ENCODE measurements at regions not wholly inside any gene's neighbourhood (a gene's known extent, or its start where the extent isn't known, plus 50 kb on each side); places are given as distances from the start of the nearest gene placed in this dataset.

DNA sequence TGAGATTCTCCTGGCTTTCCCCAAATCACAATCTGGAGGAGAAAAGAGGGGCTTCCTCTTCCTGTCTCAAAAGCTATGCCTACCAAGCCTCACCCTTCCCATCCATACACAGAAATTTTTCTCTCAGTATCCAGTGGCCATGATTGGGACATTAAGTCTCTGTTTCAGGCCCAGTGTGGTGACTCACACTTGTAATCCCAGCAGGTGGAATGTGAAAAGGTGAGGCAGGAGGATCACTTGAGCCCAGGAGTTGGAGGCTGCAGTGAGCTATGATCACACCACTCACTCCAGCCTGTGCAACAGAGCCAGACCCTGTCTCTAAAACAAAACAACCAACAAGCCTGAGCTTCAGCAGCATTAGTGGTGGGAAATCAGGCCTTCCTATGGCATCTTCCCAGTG is 210.0 kb downstream of the OGFRL1 start:
- ChIA-PET CTCF (interaction anchor here (1.1 kb wide), 1 partner anchor 50 kb away, joined by 3 read pairs; no protein-coding TSS in a partner anchor), POLR2A (no interaction called here)
- TF ChIP-seq LEF1 (IDR thresholded peaks at IDR 0.05; ENCODE audit: borderline replicate concordance) (no peak), BHLHE40 (IDR thresholded peaks at IDR 0.05; ENCODE audit: borderline replicate concordance) (no peak), FOXK2 (IDR thresholded peaks at IDR 0.05) (no peak), CTBP1 (IDR thresholded peaks at IDR 0.05; ENCODE audit: borderline replicate concordance) (no peak), HDGF (IDR thresholded peaks at IDR 0.05; ENCODE audit: borderline replicate concordance) (no peak), ZNF384 (IDR thresholded peaks at IDR 0.05) (no peak), ARNT (IDR thresholded peaks at IDR 0.05) (no peak), NFRKB (IDR thresholded peaks at IDR 0.05) (no peak), TARDBP (IDR thresholded peaks at IDR 0.05) (no peak), ELF4 (IDR thresholded peaks at IDR 0.05) (no peak), SP1 (IDR thresholded peaks at IDR 0.05) (no peak), L3MBTL2 (conservative IDR thresholded peaks at IDR 0.05) (no peak), SUZ12 (IDR thresholded peaks at IDR 0.05) (no peak), FOXM1 (IDR thresholded peaks at IDR 0.05; ENCODE audit: borderline replicate concordance) (no peak), FOXA1 (IDR thresholded peaks at IDR 0.05) (no peak)
- TF ChIP-seq, protein P1, sequence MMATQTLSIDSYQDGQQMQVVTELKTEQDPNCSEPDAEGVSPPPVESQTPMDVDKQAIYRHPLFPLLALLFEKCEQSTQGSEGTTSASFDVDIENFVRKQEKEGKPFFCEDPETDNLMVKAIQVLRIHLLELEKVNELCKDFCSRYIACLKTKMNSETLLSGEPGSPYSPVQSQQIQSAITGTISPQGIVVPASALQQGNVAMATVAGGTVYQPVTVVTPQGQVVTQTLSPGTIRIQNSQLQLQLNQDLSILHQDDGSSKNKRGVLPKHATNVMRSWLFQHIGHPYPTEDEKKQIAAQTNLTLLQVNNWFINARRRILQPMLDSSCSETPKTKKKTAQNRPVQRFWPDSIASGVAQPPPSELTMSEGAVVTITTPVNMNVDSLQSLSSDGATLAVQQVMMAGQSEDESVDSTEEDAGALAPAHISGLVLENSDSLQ (IDR thresholded peaks at IDR 0.05), result no peak
- no peak for DNase-seq (ENCODE audit: extremely low spot score)

DNA sequence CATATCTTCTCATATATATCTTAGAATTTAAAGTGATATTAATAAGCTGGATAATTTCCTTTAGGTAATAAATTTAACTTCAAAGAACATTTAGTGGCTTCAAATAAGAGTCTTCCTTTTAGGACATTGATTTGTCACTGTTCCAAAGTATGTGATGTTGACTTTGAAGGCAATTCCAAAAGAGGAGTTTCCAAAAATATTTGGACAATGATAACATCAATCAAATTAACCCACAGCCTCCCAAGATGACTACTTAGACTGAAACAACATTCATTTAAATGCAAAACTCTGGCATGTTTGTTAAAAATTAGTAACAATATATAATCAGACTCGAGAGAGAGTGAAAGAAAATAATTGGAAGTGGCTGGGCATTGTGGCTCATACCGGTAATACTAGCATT is 211.1 kb downstream of the OGFRL1 start:
- POLR2A ChIA-PET, result no interaction called here
- DNase-seq (ENCODE audit: extremely low spot score), result no peak
- CTCF ChIA-PET, result interaction anchor here (1.1 kb wide), 1 partner anchor 51 kb away, joined by 3 read pairs; no protein-coding TSS in a partner anchor
- TF ChIP-seq, protein P1 (IDR thresholded peaks at IDR 0.05), result no peak
- TF ChIP-seq ARNT (IDR thresholded peaks at IDR 0.05), result no peak
- TF ChIP-seq FOXK2 (IDR thresholded peaks at IDR 0.05), result no peak
- no peak for TF ChIP-seq L3MBTL2 (conservative IDR thresholded peaks at IDR 0.05)
- TF ChIP-seq FOXM1 (IDR thresholded peaks at IDR 0.05; ENCODE audit: borderline replicate concordance), result no peak
- TF ChIP-seq TARDBP (IDR thresholded peaks at IDR 0.05), result no peak
- TF ChIP-seq HDGF (IDR thresholded peaks at IDR 0.05; ENCODE audit: borderline replicate concordance), result no peak
- no peak for TF ChIP-seq ZNF384 (IDR thresholded peaks at IDR 0.05)
- no peak for TF ChIP-seq SUZ12 (IDR thresholded peaks at IDR 0.05)
- no peak for TF ChIP-seq CTBP1 (IDR thresholded peaks at IDR 0.05; ENCODE audit: borderline replicate concordance)
- no peak for TF ChIP-seq FOXA1 (IDR thresholded peaks at IDR 0.05)
- TF ChIP-seq SP1 (IDR thresholded peaks at IDR 0.05), result no peak
- TF ChIP-seq LEF1 (IDR thresholded peaks at IDR 0.05; ENCODE audit: borderline replicate concordance), result no peak
- TF ChIP-seq BHLHE40 (IDR thresholded peaks at IDR 0.05; ENCODE audit: borderline replicate concordance), result no peak
- TF ChIP-seq NFRKB (IDR thresholded peaks at IDR 0.05), result no peak
- no peak for TF ChIP-seq ELF4 (IDR thresholded peaks at IDR 0.05)

DNA sequence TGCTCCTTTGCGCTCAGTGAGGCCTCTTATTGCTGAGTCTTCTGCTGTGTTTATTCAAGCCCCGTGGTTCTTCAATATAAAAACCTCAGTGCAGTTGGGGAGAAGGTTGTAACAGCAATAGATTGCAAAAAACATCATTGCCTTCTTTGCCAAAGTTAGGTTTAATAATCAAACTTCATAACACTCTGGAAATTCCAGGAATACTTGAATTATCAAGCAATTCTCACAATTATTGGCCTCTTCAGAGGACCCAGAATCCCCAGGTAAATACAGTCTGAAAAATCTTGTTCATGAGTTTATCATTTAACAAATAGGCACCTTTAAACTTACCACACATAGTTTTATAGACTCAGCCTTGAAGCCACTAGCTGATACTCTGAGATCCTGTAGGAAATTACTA is 213.6 kb downstream of the OGFRL1 start:
- ChIA-PET CTCF (no interaction called here), POLR2A (no interaction called here)
- DNase-seq (ENCODE audit: extremely low spot score), result no peak
- TF ChIP-seq LEF1 (IDR thresholded peaks at IDR 0.05; ENCODE audit: borderline replicate concordance) (no peak), NFRKB (IDR thresholded peaks at IDR 0.05) (no peak), SUZ12 (IDR thresholded peaks at IDR 0.05) (no peak), BHLHE40 (IDR thresholded peaks at IDR 0.05; ENCODE audit: borderline replicate concordance) (no peak), FOXA1 (IDR thresholded peaks at IDR 0.05) (no peak), FOXK2 (IDR thresholded peaks at IDR 0.05) (no peak)
- TF ChIP-seq, protein P1 (IDR thresholded peaks at IDR 0.05), result no peak

DNA sequence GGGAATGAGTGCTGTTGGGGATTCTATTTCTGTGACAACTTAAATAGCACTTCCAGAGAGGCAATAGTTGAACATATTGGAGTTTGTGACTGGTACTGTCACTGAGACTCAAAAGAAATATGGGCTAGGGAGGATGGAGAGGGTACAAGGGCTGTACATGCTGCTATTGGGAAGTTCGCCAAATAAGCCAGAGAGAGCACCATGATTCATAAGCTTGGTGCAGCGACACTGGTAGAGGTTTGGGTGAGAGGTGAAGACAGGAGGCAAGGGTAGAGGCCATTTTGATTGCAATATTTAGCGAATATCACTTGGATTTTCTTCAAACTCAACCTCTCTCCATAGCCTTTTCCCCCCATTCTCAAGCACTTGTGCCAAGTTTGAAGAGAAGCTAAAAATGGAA is 214.3 kb downstream of the OGFRL1 start:
- DNase-seq (ENCODE audit: extremely low spot score), result no peak
- POLR2A ChIA-PET, result no interaction called here
- TF ChIP-seq L3MBTL2 (conservative IDR thresholded peaks at IDR 0.05), result no peak
- no peak for TF ChIP-seq NFRKB (IDR thresholded peaks at IDR 0.05)
- no peak for TF ChIP-seq ELF4 (IDR thresholded peaks at IDR 0.05)
- TF ChIP-seq HDGF (IDR thresholded peaks at IDR 0.05; ENCODE audit: borderline replicate concordance), result no peak
- TF ChIP-seq, protein P1 (IDR thresholded peaks at IDR 0.05), result no peak
- no peak for TF ChIP-seq LEF1 (IDR thresholded peaks at IDR 0.05; ENCODE audit: borderline replicate concordance)
- no peak for TF ChIP-seq ZNF384 (IDR thresholded peaks at IDR 0.05)
- no peak for TF ChIP-seq SP1 (IDR thresholded peaks at IDR 0.05)
- no peak for TF ChIP-seq ARNT (IDR thresholded peaks at IDR 0.05)
- TF ChIP-seq SUZ12 (IDR thresholded peaks at IDR 0.05), result no peak
- no peak for TF ChIP-seq TARDBP (IDR thresholded peaks at IDR 0.05)
- no peak for TF ChIP-seq CTBP1 (IDR thresholded peaks at IDR 0.05; ENCODE audit: borderline replicate concordance)
- CTCF ChIA-PET, result no interaction called here

DNA sequence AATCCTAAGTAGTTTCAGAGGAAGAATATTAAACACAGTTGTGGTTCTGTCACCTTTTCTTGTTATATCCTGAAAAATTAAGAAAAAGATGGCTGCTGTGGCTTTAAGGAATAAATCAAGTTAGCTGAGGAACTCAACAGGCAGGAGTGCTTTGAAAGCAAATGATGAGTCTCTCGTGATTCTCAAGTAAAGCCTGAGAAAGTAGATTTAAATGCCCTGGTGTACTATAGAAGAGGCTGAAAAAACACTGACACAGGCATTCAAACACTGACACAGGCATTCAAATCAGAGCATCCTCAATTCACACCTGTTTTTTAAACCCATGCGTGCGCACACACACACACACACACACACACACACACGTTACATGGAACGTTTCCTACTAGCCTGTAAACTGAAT is 218.6 kb downstream of the OGFRL1 start:
- POLR2A ChIA-PET, result no interaction called here
- TF ChIP-seq ARNT (IDR thresholded peaks at IDR 0.05) (no peak), HDGF (IDR thresholded peaks at IDR 0.05; ENCODE audit: borderline replicate concordance) (no peak), L3MBTL2 (conservative IDR thresholded peaks at IDR 0.05) (no peak), BHLHE40 (IDR thresholded peaks at IDR 0.05; ENCODE audit: borderline replicate concordance) (no peak), FOXK2 (IDR thresholded peaks at IDR 0.05) (no peak), SUZ12 (IDR thresholded peaks at IDR 0.05) (no peak), TARDBP (IDR thresholded peaks at IDR 0.05) (no peak), NFRKB (IDR thresholded peaks at IDR 0.05) (no peak), LEF1 (IDR thresholded peaks at IDR 0.05; ENCODE audit: borderline replicate concordance) (no peak), FOXA1 (IDR thresholded peaks at IDR 0.05) (no peak)
- TF ChIP-seq, protein P1 (IDR thresholded peaks at IDR 0.05), result no peak
- no peak for DNase-seq (ENCODE audit: extremely low spot score)
- CTCF ChIA-PET, result no interaction called here
